Panc1 (cell line): ENCODE measurements at regions not wholly inside any gene's neighbourhood (a gene's known extent, or its start where the extent isn't known, plus 50 kb on each side); places are given as distances from the start of the nearest gene placed in this dataset.

Experiments used
- ATAC-seq: fragments of 200-7000 bp; cut with Tn5 transposase; 2 replicates; pipeline ENCODE4 v1.9.1; 2020; ENCODE audit warnings: mild to moderate bottlenecking, moderate library complexity
- BruUV-seq: library from RNA; stranded (reverse); fragments of 400-500 nt; replicated peaks from 2 replicates; lab custom pipeline; 2021; lab: Mats Ljungman, UMichigan
- CTCF ChIA-PET: fragments of 300-600 bp; sonication (Branson Sonifier 250); formaldehyde crosslinking; loops from one replicate; lab custom pipeline; 2022; ENCODE audit warnings: antibody characterized with exemption; lab: Charles Lee
- POLR2A ChIA-PET: fragments of 300-600 bp; sonication (Branson Sonifier 250); formaldehyde crosslinking; loops from one replicate; lab custom pipeline; 2022; ENCODE audit warnings: antibody characterized with exemption; lab: Charles Lee
- DNase-seq: peaks from one replicate; pipeline ENCODE4 v3.0.0-alpha.2; 2010; ENCODE audit warnings: low read depth, low spot score
- H3K27ac ChIP-seq: 2 replicates; pipeline ENCODE4 v1.5.1; 2011; ENCODE audit warnings: mild to moderate bottlenecking, low read length, inconsistent platforms
- H3K27me3 ChIP-seq: fragments of 200-500 bp; sonication (Bioruptor generic); 2 replicates; pipeline ENCODE4 v1.6.0; 2014; ENCODE audit warnings: low read length, inconsistent platforms; ENCODE audit not compliant: control insufficient read depth, insufficient read depth
- H3K36me3 ChIP-seq: fragments of 200-500 bp; sonication (Bioruptor generic); 2 replicates; pipeline ENCODE4 v1.5.1; 2014; ENCODE audit warnings: inconsistent platforms, mild to moderate bottlenecking, low read length, moderate library complexity; ENCODE audit not compliant: control insufficient read depth, insufficient read depth
- H3K4me1 ChIP-seq: 2 replicates; pipeline ENCODE4 v1.5.1; 2011; ENCODE audit warnings: inconsistent platforms, mild to moderate bottlenecking, low read length, moderate library complexity; ENCODE audit not compliant: control insufficient read depth, insufficient read depth
- H3K4me3 ChIP-seq, 2 experiments: 2 replicates each; pipeline ENCODE4 v1.5.1; 2011 to 2012; ENCODE audit warnings: low read depth in 2 of 2, low read length in 2 of 2, mild to moderate bottlenecking in 2 of 2, inconsistent platforms in 1 of 2, moderate library complexity in 1 of 2
- H3K9me3 ChIP-seq: fragments of 200-500 bp; sonication (Bioruptor generic); 2 replicates; pipeline ENCODE4 v1.5.1; 2014; ENCODE audit warnings: low read depth, mild to moderate bottlenecking, inconsistent platforms, low read length, moderate library complexity; ENCODE audit not compliant: control insufficient read depth, insufficient read depth
- POLR2AphosphoS5 ChIP-seq: IDR thresholded peaks from 2 replicates; pipeline ENCODE4 v1.6.1; 2012; ENCODE audit warnings: mild to moderate bottlenecking, low read depth, low read length, moderate library complexity
- SIN3A ChIP-seq: IDR thresholded peaks from 2 replicates; pipeline ENCODE4 v1.6.1; 2012; ENCODE audit warnings: low read depth, mild to moderate bottlenecking, low read length, moderate library complexity, borderline replicate concordance; ENCODE audit not compliant: insufficient read depth
- TCF7L2 ChIP-seq: IDR thresholded peaks from 2 replicates; pipeline ENCODE4 v1.6.1; 2011; ENCODE audit warnings: mild to moderate bottlenecking, low read depth, low read length, inconsistent platforms
- in situ Hi-C: cut with HindIII; loops from 2 replicates; pipeline ENCODE4 v1.10.0; 2016; ENCODE audit warnings: low sequenced_read_pairs, low pct_unique_long_range_greater_than_20kb
- intact Hi-C: fragments of 100-400 bp; cut with micrococcal nuclease; formaldehyde crosslinking; loops from one replicate; pipeline ENCODE4 v1.10.0; 2022; ENCODE audit not compliant: unreplicated experiment
- TF ChIP-seq, protein P1 (sequence below), 2 experiments: IDR thresholded peaks; 2 replicates each; pipeline ENCODE4 v1.6.1; 2011 to 2012; ENCODE audit warnings: low read depth in 2 of 2, control low read depth in 1 of 2, low read length in 1 of 2, mild to moderate bottlenecking in 1 of 2, moderate library complexity in 1 of 2; ENCODE audit not compliant: insufficient read depth in 1 of 2
- TF ChIP-seq, protein P2 (sequence below): fragments of 450-650 bp; IDR thresholded peaks from 2 replicates; pipeline ENCODE4 v1.5.1; 2017; ENCODE audit warnings: mild to moderate bottlenecking

DNA sequence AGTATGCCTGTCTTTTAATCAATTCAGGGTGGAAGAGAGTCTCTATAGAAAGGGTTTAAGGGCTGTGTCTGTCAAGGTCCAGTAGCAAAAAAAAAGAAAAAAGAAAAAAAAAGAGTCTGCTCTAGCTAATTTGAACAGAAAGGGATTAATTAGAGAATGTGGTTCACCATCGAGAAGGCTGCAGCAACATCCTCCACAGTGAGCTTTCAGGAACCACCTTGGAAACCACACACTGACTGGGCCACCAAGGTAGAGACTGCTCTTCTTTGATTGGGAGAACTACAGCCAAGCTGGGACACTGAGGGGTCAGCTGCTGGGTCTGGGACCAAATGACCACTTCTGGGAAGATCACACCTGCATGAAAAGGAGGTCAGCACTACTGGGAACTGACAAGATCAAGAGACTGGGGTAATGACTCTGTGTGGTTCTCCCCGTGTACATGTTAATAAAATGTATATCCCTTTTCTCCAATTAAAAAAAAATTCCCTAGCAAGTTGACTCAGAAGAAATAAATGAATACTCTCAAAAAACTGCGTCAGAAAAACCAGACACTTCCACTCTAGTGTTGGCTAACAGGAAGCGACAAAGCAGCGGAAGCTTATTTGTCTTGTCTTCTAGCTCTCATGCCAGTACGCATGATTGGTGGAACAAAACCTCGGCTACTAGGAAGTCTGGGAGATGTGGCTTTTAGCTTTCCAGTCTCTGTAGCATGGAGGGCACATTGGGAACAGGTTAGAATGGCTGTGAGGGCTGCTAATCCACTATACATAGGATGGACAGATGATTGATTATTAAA, 60.0 kb upstream of the IVNS1ABP start:
- CTCF ChIA-PET: interaction anchor here (0.6 kb wide), 1 partner anchor 175 kb away, joined by 3 read pairs; no protein-coding TSS in a partner anchor
- Histone ChIP-seq H3K27ac (no peak overlapping the region), H3K9me3 (no peaks in the 10 kb centered on the region), H3K36me3 (no peaks in the 10 kb centered on the region), H3K27me3 (no peaks in the 10 kb centered on the region), H3K4me3 (no peak overlapping the region), H3K4me1 (no peaks in the 10 kb centered on the region)
- TF ChIP-seq, protein P1, sequence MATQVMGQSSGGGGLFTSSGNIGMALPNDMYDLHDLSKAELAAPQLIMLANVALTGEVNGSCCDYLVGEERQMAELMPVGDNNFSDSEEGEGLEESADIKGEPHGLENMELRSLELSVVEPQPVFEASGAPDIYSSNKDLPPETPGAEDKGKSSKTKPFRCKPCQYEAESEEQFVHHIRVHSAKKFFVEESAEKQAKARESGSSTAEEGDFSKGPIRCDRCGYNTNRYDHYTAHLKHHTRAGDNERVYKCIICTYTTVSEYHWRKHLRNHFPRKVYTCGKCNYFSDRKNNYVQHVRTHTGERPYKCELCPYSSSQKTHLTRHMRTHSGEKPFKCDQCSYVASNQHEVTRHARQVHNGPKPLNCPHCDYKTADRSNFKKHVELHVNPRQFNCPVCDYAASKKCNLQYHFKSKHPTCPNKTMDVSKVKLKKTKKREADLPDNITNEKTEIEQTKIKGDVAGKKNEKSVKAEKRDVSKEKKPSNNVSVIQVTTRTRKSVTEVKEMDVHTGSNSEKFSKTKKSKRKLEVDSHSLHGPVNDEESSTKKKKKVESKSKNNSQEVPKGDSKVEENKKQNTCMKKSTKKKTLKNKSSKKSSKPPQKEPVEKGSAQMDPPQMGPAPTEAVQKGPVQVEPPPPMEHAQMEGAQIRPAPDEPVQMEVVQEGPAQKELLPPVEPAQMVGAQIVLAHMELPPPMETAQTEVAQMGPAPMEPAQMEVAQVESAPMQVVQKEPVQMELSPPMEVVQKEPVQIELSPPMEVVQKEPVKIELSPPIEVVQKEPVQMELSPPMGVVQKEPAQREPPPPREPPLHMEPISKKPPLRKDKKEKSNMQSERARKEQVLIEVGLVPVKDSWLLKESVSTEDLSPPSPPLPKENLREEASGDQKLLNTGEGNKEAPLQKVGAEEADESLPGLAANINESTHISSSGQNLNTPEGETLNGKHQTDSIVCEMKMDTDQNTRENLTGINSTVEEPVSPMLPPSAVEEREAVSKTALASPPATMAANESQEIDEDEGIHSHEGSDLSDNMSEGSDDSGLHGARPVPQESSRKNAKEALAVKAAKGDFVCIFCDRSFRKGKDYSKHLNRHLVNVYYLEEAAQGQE (IDR thresholded peaks at IDR 0.05; ENCODE audit: insufficient read depth in 1 of 2, low read depth in 2 of 2, low read length in 1 of 2): no peak
- TF ChIP-seq, protein P2, sequence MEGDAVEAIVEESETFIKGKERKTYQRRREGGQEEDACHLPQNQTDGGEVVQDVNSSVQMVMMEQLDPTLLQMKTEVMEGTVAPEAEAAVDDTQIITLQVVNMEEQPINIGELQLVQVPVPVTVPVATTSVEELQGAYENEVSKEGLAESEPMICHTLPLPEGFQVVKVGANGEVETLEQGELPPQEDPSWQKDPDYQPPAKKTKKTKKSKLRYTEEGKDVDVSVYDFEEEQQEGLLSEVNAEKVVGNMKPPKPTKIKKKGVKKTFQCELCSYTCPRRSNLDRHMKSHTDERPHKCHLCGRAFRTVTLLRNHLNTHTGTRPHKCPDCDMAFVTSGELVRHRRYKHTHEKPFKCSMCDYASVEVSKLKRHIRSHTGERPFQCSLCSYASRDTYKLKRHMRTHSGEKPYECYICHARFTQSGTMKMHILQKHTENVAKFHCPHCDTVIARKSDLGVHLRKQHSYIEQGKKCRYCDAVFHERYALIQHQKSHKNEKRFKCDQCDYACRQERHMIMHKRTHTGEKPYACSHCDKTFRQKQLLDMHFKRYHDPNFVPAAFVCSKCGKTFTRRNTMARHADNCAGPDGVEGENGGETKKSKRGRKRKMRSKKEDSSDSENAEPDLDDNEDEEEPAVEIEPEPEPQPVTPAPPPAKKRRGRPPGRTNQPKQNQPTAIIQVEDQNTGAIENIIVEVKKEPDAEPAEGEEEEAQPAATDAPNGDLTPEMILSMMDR: no peak
- TF ChIP-seq SIN3A (no peak), POLR2AphosphoS5 (no peak), TCF7L2 (no peak)
- POLR2A ChIA-PET: interaction anchor here (0.6 kb wide), 1 partner anchor 132 kb away, joined by 3 read pairs; no protein-coding TSS in a partner anchor
- BruUV-seq: no TSS peak
- intact Hi-C loops: no loop called here
- in situ Hi-C loops: no loop called here
- ATAC-seq: no peak
- no peak for DNase-seq

DNA sequence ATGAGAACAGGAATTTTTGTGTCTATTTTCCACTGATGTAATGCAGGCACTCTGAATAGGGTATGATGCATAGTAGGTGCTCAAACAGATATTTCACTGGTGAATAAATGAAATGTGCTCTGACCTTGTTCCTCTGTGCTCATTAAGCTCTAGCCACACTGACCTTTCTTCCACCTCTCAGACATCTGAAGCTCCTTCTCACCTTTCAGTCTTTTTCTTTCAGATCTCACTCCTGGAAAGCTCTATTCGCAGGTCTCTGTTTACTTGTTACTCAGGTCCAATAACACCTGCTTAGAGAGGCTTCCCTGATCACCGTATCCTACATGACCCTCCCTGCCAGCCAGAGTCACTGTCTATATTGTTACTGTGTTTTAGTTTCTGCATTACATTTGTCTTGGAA, 59.2 kb upstream of the IVNS1ABP start:
- POLR2A ChIA-PET: interaction anchor here (0.6 kb wide), 1 partner anchor 132 kb away, joined by 3 read pairs; no protein-coding TSS in a partner anchor
- CTCF ChIA-PET: no interaction called here
- no peak for DNase-seq
- no peaks in the 10 kb centered on the region for H3K4me1 ChIP-seq
- H3K36me3 ChIP-seq: no peaks in the 10 kb centered on the region
- intact Hi-C loops: no loop called here
- TF ChIP-seq, protein P1 (IDR thresholded peaks at IDR 0.05; ENCODE audit: insufficient read depth in 1 of 2, low read depth in 2 of 2, low read length in 1 of 2): no peak
- TF ChIP-seq POLR2AphosphoS5 (no peak), SIN3A (no peak), TCF7L2 (no peak)
- TF ChIP-seq, protein P2: no peak
- ATAC-seq: no peak
- H3K4me3 ChIP-seq: no peak overlapping the region
- H3K27me3 ChIP-seq: no peaks in the 10 kb centered on the region
- no TSS peak for BruUV-seq
- no peaks in the 10 kb centered on the region for H3K9me3 ChIP-seq
- H3K27ac ChIP-seq: no peak overlapping the region
- in situ Hi-C loops: no loop called here
